GM21515 (cell line): ENCODE measurements at regions not wholly inside any gene's neighbourhood (a gene's known extent, or its start where the extent isn't known, plus 50 kb on each side); places are given as distances from the start of the nearest gene placed in this dataset.

Source experiments
- ATAC-seq: cut with Tn5 transposase; IDR thresholded peaks from one replicate; pipeline ENCODE4 v1.9.1; 2021; ENCODE audit not compliant: unreplicated experiment

DNA sequence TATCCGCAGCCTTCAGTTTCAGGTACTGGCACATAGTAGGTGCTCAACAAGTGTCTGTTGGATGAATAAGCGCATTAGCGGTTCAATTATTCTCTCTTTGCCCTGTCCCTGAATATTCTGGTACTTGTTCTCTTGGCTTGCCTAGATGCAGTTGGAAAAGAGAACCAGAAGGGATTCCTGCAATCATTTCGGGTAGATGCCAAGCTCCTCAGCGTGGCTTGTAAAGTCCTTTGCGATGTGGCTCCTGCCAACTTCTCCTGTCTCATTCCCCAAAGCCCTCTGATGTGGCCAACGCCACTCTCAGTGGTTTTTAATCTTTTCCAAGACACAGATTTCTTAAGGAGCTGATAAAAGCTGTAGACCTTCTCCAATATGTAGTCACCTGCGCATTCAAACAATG lies 230.3 kb downstream of the SUDS3 start:
- no peak for ATAC-seq

- ATAC-seq: no peak
Observed at GRCh38 chr12:118607831-118608230, 231.5 kb downstream of the SUDS3 start.

- ATAC-seq: no peak
Observed at GRCh38 chr12:118608770-118609344, 232.5 kb downstream of the SUDS3 start.

DNA sequence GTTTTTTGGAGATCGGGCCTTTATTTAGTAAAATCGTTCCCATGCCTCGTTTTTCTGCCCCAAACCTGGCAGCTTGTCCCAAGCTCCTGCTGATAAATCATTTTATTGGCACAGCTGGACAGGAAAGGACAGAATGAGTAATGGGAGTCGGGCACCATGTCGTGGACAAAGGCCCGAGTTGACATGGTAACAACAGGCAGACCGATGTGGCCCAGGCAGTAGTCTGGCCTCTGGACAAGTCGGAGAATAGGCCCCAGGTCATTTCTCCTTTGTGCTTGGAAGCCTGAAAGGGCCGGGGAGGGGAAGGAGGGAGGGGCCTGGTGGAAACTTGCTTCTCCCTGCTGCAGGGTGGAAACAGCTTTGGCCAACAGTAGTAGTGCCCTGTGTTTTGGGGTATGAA lies 234.9 kb downstream of the SUDS3 start:
- ATAC-seq: no peak

DNA sequence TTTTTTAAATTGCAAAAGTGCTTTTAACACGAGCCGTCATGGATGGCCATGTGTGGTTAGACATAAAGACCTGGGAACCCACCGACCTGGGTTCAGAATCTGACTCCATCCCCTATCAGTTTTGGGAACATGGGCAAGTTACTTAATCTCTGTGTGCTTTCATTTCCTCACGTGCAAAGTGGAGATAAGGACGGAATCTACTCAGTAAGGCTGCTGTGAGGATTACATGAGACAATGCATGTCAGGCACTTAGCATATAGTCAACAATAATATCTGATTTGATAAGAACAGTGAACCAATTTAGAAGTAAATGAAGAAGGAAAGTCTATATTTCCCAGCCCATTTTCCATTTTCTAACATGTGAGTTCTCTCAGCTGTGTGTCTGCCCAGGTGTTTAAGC lies 235.4 kb downstream of the SUDS3 start:
- no peak for ATAC-seq

GRCh38 chr12:118617611-118618450 lies 241.5 kb downstream of the SUDS3 start:
- ATAC-seq: no peak

DNA sequence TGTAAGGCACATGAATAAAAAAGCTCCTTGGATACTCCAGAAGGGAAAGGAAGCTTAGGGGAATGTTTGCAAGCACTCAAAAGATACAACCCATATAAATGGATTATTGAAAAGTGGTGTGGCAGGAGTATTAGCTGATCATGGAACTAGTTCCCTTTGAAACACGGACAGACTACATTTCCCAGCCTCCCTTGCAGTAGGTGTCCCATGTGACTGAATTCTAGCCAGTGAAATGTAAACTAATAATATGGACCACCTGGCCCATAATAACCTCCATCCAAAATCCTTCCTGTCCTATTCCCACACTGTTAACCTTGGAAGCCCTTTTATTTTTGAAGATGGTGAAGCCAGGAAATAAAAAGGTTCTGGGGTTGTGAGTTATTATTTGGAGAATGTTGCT lies 242.3 kb downstream of the SUDS3 start:
- ATAC-seq: no peak

- no peak for ATAC-seq
Observed at GRCh38 chr12:118625050-118625675, 248.8 kb downstream of the SUDS3 start.

- ATAC-seq: no peak
Observed at GRCh38 chr12:118633071-118633470, 256.7 kb downstream of the SUDS3 start.

- ATAC-seq: no peak
Observed at GRCh38 chr12:118635276-118635675, 258.9 kb downstream of the SUDS3 start.

DNA sequence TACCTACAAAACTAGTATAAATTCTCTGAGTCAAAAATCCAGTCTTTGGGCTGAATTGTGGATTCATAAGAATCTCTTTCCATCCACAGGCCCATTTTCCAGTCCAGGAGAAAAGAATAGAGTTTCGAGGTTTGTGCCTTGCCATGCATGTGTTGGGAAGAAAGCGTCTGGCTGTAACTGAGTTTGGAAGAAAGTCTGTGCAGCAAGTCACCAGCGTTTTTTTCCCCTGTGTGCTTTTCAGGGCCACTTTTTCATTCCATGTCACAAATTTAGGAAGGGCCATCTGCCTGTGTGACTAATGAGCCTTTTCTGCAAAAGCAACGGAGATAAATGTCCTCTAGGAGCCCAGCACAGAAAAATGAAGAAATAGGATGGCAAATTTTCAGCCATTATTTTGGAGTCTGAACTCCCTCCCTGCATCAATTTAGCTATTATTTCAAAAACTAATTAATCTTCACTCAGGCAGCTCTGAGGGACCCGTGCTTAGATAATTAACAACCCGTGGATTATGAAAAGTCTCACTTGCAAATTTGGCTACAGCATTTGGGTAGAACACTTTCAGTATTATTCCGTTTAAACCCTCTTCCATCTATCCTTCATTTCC lies 261.5 kb downstream of the SUDS3 start:
- no peak for ATAC-seq

DNA sequence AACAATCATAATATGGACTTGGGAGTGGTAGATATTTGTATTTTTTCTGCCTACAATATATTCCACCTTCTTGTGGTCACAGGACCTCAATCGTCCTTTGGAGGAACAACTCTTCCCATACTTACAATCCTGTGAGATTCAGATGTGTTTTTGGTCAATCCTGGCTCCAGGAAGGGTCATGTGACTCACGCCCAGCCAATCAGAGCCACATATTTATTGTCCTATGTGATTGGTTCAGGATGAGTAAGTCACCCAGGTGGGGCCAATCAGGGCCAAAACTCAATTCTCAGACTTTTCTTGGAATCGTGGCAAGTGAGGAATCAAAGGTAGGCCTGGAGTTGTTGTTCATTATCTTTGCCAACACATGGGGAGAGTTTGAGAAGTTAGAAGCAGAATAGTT lies 264.9 kb downstream of the SUDS3 start:
- ATAC-seq: no peak

DNA sequence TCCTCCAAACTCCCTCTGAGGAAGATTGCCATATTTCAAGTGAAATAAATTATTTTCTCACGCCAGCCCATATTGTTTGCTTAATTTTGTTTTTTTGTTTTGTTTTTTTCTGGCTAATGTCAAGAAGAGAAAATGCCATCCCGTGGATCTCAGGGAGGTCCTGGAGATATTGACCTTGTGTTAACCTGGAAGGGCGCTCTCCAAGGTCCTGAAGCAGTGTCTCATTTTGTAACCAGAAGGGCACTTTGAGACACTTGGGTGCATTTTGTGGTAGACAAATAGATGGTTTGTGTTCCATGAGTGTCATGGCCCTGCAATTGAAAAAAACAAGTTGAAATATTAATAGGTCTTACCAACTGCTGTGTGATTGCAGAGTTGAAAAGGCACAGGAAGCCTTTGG lies 268.9 kb downstream of the SUDS3 start:
- no peak for ATAC-seq

DNA sequence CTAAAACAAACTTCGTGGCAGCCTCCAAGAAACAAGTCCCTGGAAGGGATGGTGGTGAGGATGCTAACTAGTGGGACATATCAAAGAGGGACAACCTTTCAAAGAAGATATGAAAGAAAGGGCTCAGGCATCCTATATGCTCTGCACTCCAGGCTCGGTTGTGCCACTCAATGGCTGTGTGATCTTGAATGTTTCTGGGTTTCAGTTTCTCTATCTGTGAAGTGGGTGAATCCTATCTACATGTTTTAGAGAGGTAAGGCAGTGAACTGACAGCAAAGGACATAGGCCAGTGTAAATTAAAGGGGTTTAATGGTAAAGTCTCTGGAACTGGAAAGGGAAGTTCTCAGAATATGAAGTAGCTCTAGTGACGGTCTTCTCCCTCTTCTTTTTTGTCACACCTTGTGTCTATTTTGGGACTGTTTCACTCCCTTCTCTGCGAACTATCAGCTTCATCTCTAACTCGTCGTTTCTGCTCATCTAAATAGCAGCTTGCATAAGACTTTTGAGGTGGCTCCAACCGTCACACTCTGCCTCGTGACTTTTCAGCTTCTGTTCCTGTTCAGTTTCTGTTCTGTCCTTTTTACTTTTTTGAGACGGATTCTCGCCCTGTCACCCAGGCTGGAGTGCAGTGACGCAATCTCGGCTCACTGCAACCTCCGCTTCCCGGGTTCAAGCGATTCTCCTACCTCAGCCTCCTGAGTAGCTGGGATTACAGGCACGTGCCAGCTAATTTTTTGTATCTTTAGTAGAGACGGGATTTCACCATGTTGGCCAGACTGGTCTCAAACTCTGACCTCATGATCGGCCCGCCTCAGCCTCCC lies 273.6 kb downstream of the SUDS3 start:
- ATAC-seq: no peak

- no peak for ATAC-seq
Observed at GRCh38 chr12:118650586-118650960, 274.2 kb downstream of the SUDS3 start.

GRCh38 chr12:118651487-118651886 lies 275.1 kb downstream of the SUDS3 start:
- no peak for ATAC-seq

DNA sequence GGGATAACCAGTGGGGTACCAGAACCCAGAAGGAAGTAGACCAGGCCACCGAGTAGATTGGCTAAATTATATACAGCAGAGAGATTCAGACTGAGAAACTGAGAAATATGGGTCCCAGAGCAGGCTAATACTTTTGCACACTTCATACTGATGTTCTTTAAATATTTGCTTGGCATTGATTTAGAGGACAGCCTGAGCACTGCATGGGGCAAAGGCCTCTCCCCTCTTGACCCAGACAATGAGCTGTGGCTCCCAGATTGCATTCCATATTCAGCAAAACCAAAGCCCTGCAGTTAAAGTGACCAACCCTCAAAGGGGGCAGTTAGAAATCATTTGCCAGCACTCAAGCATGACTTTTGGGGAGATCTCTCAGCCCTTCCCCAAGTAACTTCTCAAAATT lies 279.2 kb downstream of the SUDS3 start:
- no peak for ATAC-seq

- no peak for ATAC-seq
Observed at GRCh38 chr12:118680356-118680963, 300.9 kb upstream of the SRRM4 start.

- ATAC-seq: peak; percentile 90
Observed at GRCh38 chr12:118682656-118683055, 298.7 kb upstream of the SRRM4 start.

- no peak for ATAC-seq
Observed at GRCh38 chr12:118685983-118686607, 295.2 kb upstream of the SRRM4 start.
